ELR (cell line): ENCODE measurements at regions not wholly inside any gene's neighbourhood (a gene's known extent, or its start where the extent isn't known, plus 50 kb on each side); places are given as distances from the start of the nearest gene placed in this dataset.

Experiments
- DNase-seq: peaks from one replicate; pipeline ENCODE4 v3.0.0-alpha.2; 2015; ENCODE audit warnings: low read depth

- no peak for DNase-seq
These were observed 309.7 kb upstream of the MYT1L start for GRCh38 chr2:2640818-2641217.

GRCh38 chr2:2640371-2640770, 309.3 kb upstream of the MYT1L start:
- DNase-seq, result no peak

GRCh38 chr2:2639251-2640139, 308.4 kb upstream of the MYT1L start:
- no peak for DNase-seq

GRCh38 chr2:2638547-2639220, 307.6 kb upstream of the MYT1L start:
- no peak for DNase-seq

GRCh38 chr2:2636813-2637212, 305.7 kb upstream of the MYT1L start:
- DNase-seq, result no peak

- no peak for DNase-seq
These were observed 304.0 kb upstream of the MYT1L start for GRCh38 chr2:2635025-2635528.

GRCh38 chr2:2633017-2633416, 301.9 kb upstream of the MYT1L start:
- no peak for DNase-seq

GRCh38 chr2:2623939-2624338, 292.9 kb upstream of the MYT1L start:
- DNase-seq, result no peak

- no peak for DNase-seq
These were observed 290.8 kb upstream of the MYT1L start for GRCh38 chr2:2621855-2622254.

GRCh38 chr2:2620604-2621003, 289.5 kb upstream of the MYT1L start:
- DNase-seq, result no peak

- DNase-seq, result no peak
These were observed 288.9 kb upstream of the MYT1L start for GRCh38 chr2:2619995-2620394.

GRCh38 chr2:2614452-2614851, 283.4 kb upstream of the MYT1L start:
- no peak for DNase-seq

GRCh38 chr2:2613279-2614199, 282.5 kb upstream of the MYT1L start:
- peak; percentile 13 for DNase-seq

GRCh38 chr2:2610751-2611150, 279.7 kb upstream of the MYT1L start:
- DNase-seq, result no peak

GRCh38 chr2:2600366-2600765, 269.3 kb upstream of the MYT1L start:
- DNase-seq, result no peak

- DNase-seq, result no peak
These were observed 268.4 kb upstream of the MYT1L start for GRCh38 chr2:2599441-2599840.

GRCh38 chr2:2597712-2598111, 266.6 kb upstream of the MYT1L start:
- no peak for DNase-seq

GRCh38 chr2:2591542-2591940, 260.5 kb upstream of the MYT1L start:
- DNase-seq, result no peak

GRCh38 chr2:2590841-2591541, 259.9 kb upstream of the MYT1L start:
- DNase-seq, result no peak

- DNase-seq, result no peak
These were observed 259.1 kb upstream of the MYT1L start for GRCh38 chr2:2590141-2590540.

GRCh38 chr2:2588777-2589176, 257.7 kb upstream of the MYT1L start:
- no peak for DNase-seq

- DNase-seq, result no peak
These were observed 256.3 kb upstream of the MYT1L start for GRCh38 chr2:2587354-2587753.
